Brain microvascular endothelial cell (primary cell): ENCODE measurements at regions not wholly inside any gene's neighbourhood (a gene's known extent, or its start where the extent isn't known, plus 50 kb on each side); places are given as distances from the start of the nearest gene placed in this dataset.

Source experiments
- DNase-seq: peaks from one replicate; pipeline ENCODE4 v3.0.0-alpha.2; 2020
- H3K27ac ChIP-seq: fragments of 250-450 bp; sonication (Bioruptor Pico); 2 replicates; pipeline ENCODE4 v1.5.1; 2020; ENCODE audit warnings: mild to moderate bottlenecking, moderate library complexity
- H3K27me3 ChIP-seq: fragments of 250-450 bp; sonication (Bioruptor Pico); replicated peaks from 2 replicates; pipeline ENCODE4 v1.5.1; 2020; ENCODE audit warnings: mild to moderate bottlenecking
- H3K36me3 ChIP-seq: fragments of 250-450 bp; sonication (Bioruptor Pico); replicated peaks from 2 replicates; pipeline ENCODE4 v1.5.1; 2020; ENCODE audit warnings: mild to moderate bottlenecking
- H3K4me3 ChIP-seq: 2 replicates; pipeline ENCODE4 v1.5.1; 2011; ENCODE audit warnings: low read depth, mild to moderate bottlenecking, control low read depth, low read length, moderate library complexity
- CTCF ChIP-seq: IDR thresholded peaks from 2 replicates; pipeline ENCODE4 v1.5.1; 2011; ENCODE audit warnings: low read depth, mild to moderate bottlenecking, moderate library complexity, low read length, control low read depth, inconsistent platforms; ENCODE audit errors: missing control alignments
- in situ Hi-C: cut with HindIII; loops from 2 replicates; pipeline ENCODE4 v1.10.0; 2017; ENCODE audit warnings: low sequenced_read_pairs, low pct_ligation_motif_present

GRCh38 chr16:64730261-64730660 lies 391.6 kb downstream of the CDH11 start:
- H3K4me3 ChIP-seq = no peak overlapping the region
- H3K36me3 ChIP-seq = no peaks in the 10 kb centered on the region
- no peak for TF ChIP-seq CTCF
- no peak overlapping the region for H3K27ac ChIP-seq
- H3K27me3 ChIP-seq = no peaks in the 10 kb centered on the region
- in situ Hi-C loops = no loop called here
- no peak for DNase-seq

GRCh38 chr16:64724339-64724738 lies 397.5 kb downstream of the CDH11 start:
- in situ Hi-C loops = no loop called here
- DNase-seq = no peak
- TF ChIP-seq CTCF = no peak
- H3K36me3 ChIP-seq = no peaks in the 10 kb centered on the region
- H3K27me3 ChIP-seq = no peaks in the 10 kb centered on the region
- H3K4me3 ChIP-seq = no peak overlapping the region
- H3K27ac ChIP-seq = no peak overlapping the region

- in situ Hi-C loops = no loop called here
- Histone ChIP-seq H3K36me3 (no peaks in the 10 kb centered on the region), H3K27ac (no peak overlapping the region), H3K4me3 (no peak overlapping the region), H3K27me3 (no peaks in the 10 kb centered on the region)
- TF ChIP-seq CTCF = no peak
- DNase-seq = no peak
Measured at GRCh38 chr16:64718486-64718885, 403.4 kb downstream of the CDH11 start.

- H3K36me3 ChIP-seq = no peaks in the 10 kb centered on the region
- in situ Hi-C loops = no loop called here
- no peak for TF ChIP-seq CTCF
- no peak overlapping the region for H3K4me3 ChIP-seq
- H3K27ac ChIP-seq = no peak overlapping the region
- H3K27me3 ChIP-seq = no peaks in the 10 kb centered on the region
- no peak for DNase-seq
Measured at GRCh38 chr16:64717871-64718270, 404.0 kb downstream of the CDH11 start.

- Histone ChIP-seq H3K4me3 (no peak overlapping the region), H3K36me3 (no peaks in the 10 kb centered on the region), H3K27ac (no peak overlapping the region), H3K27me3 (no peaks in the 10 kb centered on the region)
- no peak for TF ChIP-seq CTCF
- DNase-seq = no peak
- in situ Hi-C loops = no loop called here
Measured at GRCh38 chr16:64715624-64716023, 406.2 kb downstream of the CDH11 start.

GRCh38 chr16:64712026-64712425 lies 409.8 kb downstream of the CDH11 start:
- no peak for DNase-seq
- in situ Hi-C loops = no loop called here
- no peak for TF ChIP-seq CTCF
- no peak overlapping the region for H3K27ac ChIP-seq
- H3K4me3 ChIP-seq = no peak overlapping the region
- H3K36me3 ChIP-seq = no peaks in the 10 kb centered on the region
- H3K27me3 ChIP-seq = no peaks in the 10 kb centered on the region
